K562 (cell line): ENCODE measurements at regions not wholly inside any gene's neighbourhood (a gene's known extent, or its start where the extent isn't known, plus 50 kb on each side); places are given as distances from the start of the nearest gene placed in this dataset.

ENCODE experiments used
- ATAC-seq: fragments of 200-7000 bp; cut with Tn5 transposase; 3 replicates; pipeline ENCODE4 v1.9.1; 2020; ENCODE audit warnings: moderate library complexity
- BruUV-seq: library from RNA; stranded (reverse); fragments of 400-500 nt; replicated peaks from 2 replicates; lab custom pipeline; 2021; lab: Mats Ljungman, UMichigan
- CTCF ChIA-PET: fragments of 300-600 bp; formaldehyde crosslinking; extraction: SDS; loops from one replicate; lab custom pipeline; 2021; ENCODE audit warnings: low intra/inter-chr PET ratio; lab: Yijun Ruan, JAX
- POLR2A ChIA-PET: fragments of 300-600, 350-650 bp; sonication (Branson Sonifier 250); formaldehyde crosslinking; extraction: SDS; loops from one replicate; lab custom pipeline; 2021; ENCODE audit warnings: antibody characterized with exemption, inconsistent platforms; lab: Yijun Ruan, JAX
- DNase-seq, 4 experiments: peaks; one replicate each; pipeline versions ENCODE4 v3.0.0 to v3.0.0-alpha.2; 2011 to 2018; ENCODE audit warnings: low spot score in 3 of 4, mixed read lengths in 3 of 4; ENCODE audit errors: extremely low read depth in 1 of 4
- FAIRE-seq: peaks from 2 replicates; lab custom pipeline; 2011; peaks lifted over from hg19 to GRCh38; lab: Jason Lieb, UNC
- H2AFZ ChIP-seq: 2 replicates; pipeline ENCODE4 v1.6.0; 2011; ENCODE audit warnings: low read depth, low read length, control low read depth, inconsistent platforms
- H3K27ac ChIP-seq: fragments of 200-600 bp; 3 replicates; pipeline ENCODE4 v1.8.0; 2011; ENCODE audit warnings: low read depth, mild to moderate bottlenecking, control low read depth, inconsistent platforms, low read length, moderate library complexity, mixed read lengths; ENCODE audit errors: extremely low read depth
- H3K27me3 ChIP-seq, 2 experiments: fragments of 300-600 bp in 1 of 2; 2 replicates in 1 of 2; 3 replicates in 1 of 2; pipeline versions ENCODE4 v1.6.0 to v1.8.0; 2011; ENCODE audit warnings: inconsistent platforms in 2 of 2, low read length in 2 of 2, mild to moderate bottlenecking in 1 of 2, mixed read lengths in 1 of 2, moderate library complexity in 1 of 2; ENCODE audit not compliant: control insufficient read depth in 2 of 2, insufficient read depth in 2 of 2
- H3K36me3 ChIP-seq: fragments of 300-600 bp; 3 replicates; pipeline ENCODE4 v1.8.0; 2011; ENCODE audit warnings: mild to moderate bottlenecking, low read length, inconsistent platforms; ENCODE audit not compliant: control insufficient read depth, insufficient read depth
- H3K4me1 ChIP-seq, 2 experiments: fragments of 200-600 bp in 1 of 2; replicated peaks in 1 of 2; 2 replicates in 1 of 2; 3 replicates in 1 of 2; pipeline versions ENCODE4 v1.5.1 to v1.8.0; 2011; ENCODE audit warnings: inconsistent platforms in 2 of 2, low read length in 2 of 2, mild to moderate bottlenecking in 1 of 2, mixed read lengths in 1 of 2, moderate library complexity in 1 of 2; ENCODE audit not compliant: control insufficient read depth in 2 of 2, insufficient read depth in 2 of 2
- H3K4me2 ChIP-seq: 2 replicates; pipeline ENCODE4 v1.6.1; 2011; ENCODE audit warnings: low read length, control low read depth, inconsistent platforms, mixed read lengths; ENCODE audit not compliant: insufficient read depth
- H3K4me3 ChIP-seq: fragments of 200-600 bp; sonication (generic), shearing (Covaris generic); 2 replicates; pipeline ENCODE4 v1.5.1; 2016; ENCODE audit warnings: control low read depth, inconsistent platforms
- H3K79me2 ChIP-seq: fragments of 200-600 bp; 3 replicates; pipeline ENCODE4 v1.8.0; 2011; ENCODE audit warnings: low read length, inconsistent platforms; ENCODE audit not compliant: control insufficient read depth, insufficient read depth
- H3K9ac ChIP-seq, 2 experiments: 2 replicates each; pipeline versions ENCODE4 v1.6.0 to v1.6.1; 2011; ENCODE audit warnings: low read depth in 2 of 2, low read length in 2 of 2, control low read depth in 1 of 2, inconsistent platforms in 1 of 2, mild to moderate bottlenecking in 1 of 2, mixed read lengths in 1 of 2; ENCODE audit not compliant: insufficient read depth in 1 of 2
- H3K9me1 ChIP-seq: one replicate; pipeline ENCODE4 v1.6.0; 2011; ENCODE audit warnings: inconsistent platforms, mild to moderate bottlenecking, low read length, moderate library complexity; ENCODE audit not compliant: control insufficient read depth, insufficient read depth
- H3K9me3 ChIP-seq: replicated peaks from 2 replicates; pipeline ENCODE4 v1.5.1; 2011; ENCODE audit warnings: low read depth, low read length, inconsistent platforms; ENCODE audit not compliant: control insufficient read depth, insufficient read depth
- H4K20me1 ChIP-seq: replicated peaks from 2 replicates; pipeline ENCODE4 v1.6.1; 2011; ENCODE audit warnings: low read length, inconsistent platforms, mixed read lengths; ENCODE audit not compliant: control insufficient read depth, insufficient read depth
- BCOR ChIP-seq: fragments of 450-650 bp; IDR thresholded peaks from 2 replicates; pipeline ENCODE4 v1.6.1; 2016
- CREBBP ChIP-seq: IDR thresholded peaks from one replicate; pipeline ENCODE4 v1.6.1; 2012; ENCODE audit warnings: low read depth, mild to moderate bottlenecking, control low read depth, inconsistent platforms, low read length
- CSDE1 ChIP-seq, 2 experiments: fragments of 450-650 bp; IDR thresholded peaks; 2 replicates each; pipeline ENCODE4 v1.6.1; 2016; ENCODE audit warnings: mild to moderate bottlenecking in 1 of 2
- HDAC3 ChIP-seq: fragments of 450-650 bp; IDR thresholded peaks from 2 replicates; pipeline ENCODE4 v1.6.1; 2018; ENCODE audit warnings: borderline replicate concordance, mild to moderate bottlenecking, moderate library complexity; ENCODE audit not compliant: partially characterized antibody
- HOXB6 ChIP-seq: fragments of 250-450 bp; sonication (Bioruptor Pico); IDR thresholded peaks from 2 replicates; pipeline ENCODE4 v1.5.1; 2022; ENCODE audit warnings: mild to moderate bottlenecking, borderline replicate concordance
- LCOR ChIP-seq: sonication (generic); formaldehyde crosslinking; IDR thresholded peaks from 2 replicates; pipeline ENCODE4 v1.8.0; 2022; ENCODE audit warnings: mild to moderate bottlenecking, missing genetic modification reagents
- MTA1 ChIP-seq: fragments of 450-650 bp; IDR thresholded peaks from 2 replicates; pipeline ENCODE4 v1.6.1; 2017; ENCODE audit warnings: borderline replicate concordance
- MYC ChIP-seq, 2 experiments: fragments of 250-450 bp in 1 of 2; sonication (Bioruptor Pico) in 1 of 2; IDR thresholded peaks; 2 replicates each; pipeline versions ENCODE4 v1.5.1 to v1.6.1; 2012 to 2021; ENCODE audit warnings: low read depth in 2 of 2, borderline replicate concordance in 1 of 2, improper control_type of control experiment in 1 of 2, low read length in 1 of 2, mild to moderate bottlenecking in 1 of 2, moderate library complexity in 1 of 2
- NFATC3 ChIP-seq: fragments of 450-650 bp; IDR thresholded peaks from 2 replicates; pipeline ENCODE4 v1.6.1; 2017; ENCODE audit warnings: mild to moderate bottlenecking
- PURB ChIP-seq: sonication (generic); formaldehyde crosslinking; IDR thresholded peaks from 2 replicates; pipeline ENCODE4 v1.9.0; 2021; ENCODE audit warnings: low read depth, mild to moderate bottlenecking, missing genetic modification reagents
- RBBP5 ChIP-seq: fragments of 200-600 bp; sonication (generic); IDR thresholded peaks from 2 replicates; pipeline ENCODE4 v1.6.1; 2012; ENCODE audit warnings: borderline replicate concordance, mild to moderate bottlenecking, low read length, control low read depth, inconsistent platforms; ENCODE audit not compliant: insufficient read depth, poor library complexity, severe bottlenecking
- RBM22 ChIP-seq: fragments of 200-400 bp; formaldehyde crosslinking; IDR thresholded peaks from 2 replicates; pipeline ENCODE4 v1.6.1; 2018; ENCODE audit warnings: low read length, low read depth; ENCODE audit not compliant: poor library complexity, severe bottlenecking
- SAFB2 ChIP-seq: fragments of 200-400 bp; formaldehyde crosslinking; IDR thresholded peaks from 2 replicates; pipeline ENCODE4 v1.6.1; 2018; ENCODE audit warnings: borderline replicate concordance, low read length, low read depth, moderate library complexity; ENCODE audit not compliant: severe bottlenecking
- SMARCC2 ChIP-seq: fragments of 450-650 bp; IDR thresholded peaks from 2 replicates; pipeline ENCODE4 v1.6.1; 2017; ENCODE audit warnings: antibody characterized with exemption, moderate library complexity, mild to moderate bottlenecking, low read depth
- ZC3H11A ChIP-seq: IDR thresholded peaks from 2 replicates; pipeline ENCODE4 v1.6.1; 2012; ENCODE audit warnings: low read depth, low read length, improper control_type of control experiment
- ZNF184 ChIP-seq: sonication (generic); formaldehyde crosslinking; IDR thresholded peaks from 2 replicates; pipeline ENCODE4 v1.5.0; 2020; ENCODE audit warnings: missing genetic modification reagents
- ZNF551 ChIP-seq: fragments of 250-450 bp; sonication (Bioruptor Pico); IDR thresholded peaks from 2 replicates; pipeline ENCODE4 v1.5.0; 2021; ENCODE audit warnings: mild to moderate bottlenecking, moderate library complexity
- ZZZ3 ChIP-seq: fragments of 450-650 bp; IDR thresholded peaks from 2 replicates; pipeline ENCODE4 v1.6.1; 2016; ENCODE audit warnings: antibody characterized with exemption, mild to moderate bottlenecking, moderate library complexity
- WGBS: fragments of 100-300 bp; shearing (Covaris generic); methylation state at CpG from one replicate; pipeline ENCODE4 v1.1.6; 2016; ENCODE audit warnings: low coverage, mixed read lengths; ENCODE audit not compliant: insufficient coverage; ENCODE audit errors: missing lambda C conversion rate; 5-methylcytosine and 5-hydroxymethylcytosine counted together
- in situ Hi-C: fragments of 300-500 bp; cut with MboI; formaldehyde crosslinking; loops from 4 replicates; pipeline ENCODE4 v1.15.0; 2018; ENCODE audit warnings: inconsistent platforms, mixed read lengths
- intact Hi-C: fragments of 100-400 bp; cut with micrococcal nuclease; formaldehyde crosslinking; loops from 2 replicates; pipeline ENCODE4 v1.14.2; 2022
- TF ChIP-seq, protein P1 (sequence below): fragments of 250-450 bp; sonication (Bioruptor Pico); IDR thresholded peaks from 2 replicates; pipeline ENCODE4 v1.5.1; 2021; ENCODE audit warnings: mild to moderate bottlenecking
- TF ChIP-seq, protein P2 (sequence below): IDR thresholded peaks from 2 replicates; pipeline ENCODE4 v1.6.1; 2011; ENCODE audit warnings: borderline replicate concordance, low read depth, mild to moderate bottlenecking, moderate library complexity, low read length; ENCODE audit not compliant: insufficient read depth, poor library complexity, severe bottlenecking

DNA sequence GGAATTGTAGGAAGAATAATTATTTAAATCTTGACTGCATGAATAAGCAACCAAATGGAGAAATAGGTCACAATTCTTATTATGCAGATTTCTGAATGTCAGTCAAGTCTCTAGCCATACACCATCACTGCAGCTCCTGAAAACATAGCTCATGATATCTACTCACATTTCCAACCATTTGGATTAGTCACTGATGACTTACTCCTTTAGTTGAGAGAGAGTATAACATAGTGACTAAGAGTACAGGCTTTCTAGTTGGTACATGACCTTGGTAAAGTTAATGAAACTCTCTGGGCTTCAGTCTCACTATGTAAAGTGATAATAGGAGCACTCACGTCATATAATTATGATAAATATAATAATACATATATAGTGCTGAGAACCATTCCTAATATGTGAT lies 265.2 kb downstream of the KCNA4 start (continued):
- no peak for TF ChIP-seq LCOR (CRISPR knock-in tag)
- no peak for TF ChIP-seq ZNF184 (CRISPR knock-in tag)
- TF ChIP-seq BCOR: no peak
- TF ChIP-seq RBBP5: no peak
- TF ChIP-seq ZZZ3: no peak
- no peak for TF ChIP-seq CREBBP
- TF ChIP-seq CSDE1 (IDR thresholded peaks at IDR 0.05): no peak
- TF ChIP-seq HDAC3: no peak
- TF ChIP-seq SMARCC2: no peak
- no peak for TF ChIP-seq MYC (IDR thresholded peaks at IDR 0.05; ENCODE audit: low read depth, low read length)
- TF ChIP-seq MYC (CRISPR knock-in tag; IDR thresholded peaks at IDR 0.05; ENCODE audit: borderline replicate concordance, low read depth): no peak
- TF ChIP-seq, all 486 proteins: peak for 0

DNA sequence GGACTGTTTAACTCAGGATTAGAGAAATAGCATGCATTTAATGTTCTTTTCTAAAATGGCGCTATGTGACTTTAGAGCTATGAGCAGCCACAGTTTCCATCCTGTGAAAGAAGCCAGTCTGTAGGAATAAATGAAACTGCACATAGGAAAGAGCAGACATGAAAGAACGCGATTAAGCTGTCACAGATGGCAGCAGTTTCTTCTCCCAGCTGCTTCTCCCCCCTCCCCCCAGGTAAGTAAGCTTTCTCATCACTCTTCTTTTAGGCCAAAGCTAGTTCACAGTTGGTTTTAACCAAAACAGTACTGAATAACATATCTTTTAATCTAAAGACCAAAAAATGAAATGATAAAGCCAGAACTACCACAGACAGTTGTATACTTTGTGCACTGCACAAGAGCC lies 266.4 kb downstream of the KCNA4 start:
- no peaks in the 10 kb centered on the region for H3K9me1 ChIP-seq
- ATAC-seq (no peak), DNase-seq (no peak), FAIRE-seq (no peak)
- ChIA-PET CTCF (no interaction called here), POLR2A (no interaction called here)
- no peaks in the 10 kb centered on the region for H3K79me2 ChIP-seq
- no peak overlapping the region for H3K4me3 ChIP-seq
- no peak overlapping the region for H3K4me2 ChIP-seq
- no peak overlapping the region for H2AFZ ChIP-seq
- H3K9me3 ChIP-seq: 0 out of 2 replicates have a peak, but pooled peaks cover 1% of the 10 kb centered on the region
- BruUV-seq: no TSS peak
- intact Hi-C loops (no loop called here), in situ Hi-C loops (no loop called here)
- 0% methylated on average over 3 of the region's 3 CpGs for WGBS
- no peaks in the 10 kb centered on the region for H3K36me3 ChIP-seq
- H4K20me1 ChIP-seq: no peaks in the 10 kb centered on the region
- TF ChIP-seq ZC3H11A: no peak
- TF ChIP-seq HOXB6: no peak
- no peak for TF ChIP-seq RBM22
- no peak for TF ChIP-seq NFATC3
- TF ChIP-seq PURB (CRISPR knock-in tag): no peak
- TF ChIP-seq, protein P1, sequence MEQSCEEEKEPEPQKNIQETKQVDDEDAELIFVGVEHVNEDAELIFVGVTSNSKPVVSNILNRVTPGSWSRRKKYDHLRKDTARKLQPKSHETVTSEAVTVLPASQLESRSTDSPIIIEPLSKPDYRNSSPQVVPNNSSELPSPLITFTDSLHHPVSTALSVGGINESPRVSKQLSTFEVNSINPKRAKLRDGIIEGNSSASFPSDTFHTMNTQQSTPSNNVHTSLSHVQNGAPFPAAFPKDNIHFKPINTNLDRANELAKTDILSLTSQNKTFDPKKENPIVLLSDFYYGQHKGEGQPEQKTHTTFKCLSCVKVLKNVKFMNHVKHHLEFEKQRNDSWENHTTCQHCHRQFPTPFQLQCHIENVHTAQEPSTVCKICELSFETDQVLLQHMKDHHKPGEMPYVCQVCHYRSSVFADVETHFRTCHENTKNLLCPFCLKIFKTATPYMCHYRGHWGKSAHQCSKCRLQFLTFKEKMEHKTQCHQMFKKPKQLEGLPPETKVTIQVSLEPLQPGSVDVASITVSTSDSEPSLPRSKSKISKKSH (CRISPR knock-in tag): no peak
- TF ChIP-seq SAFB2: no peak
- no peak for TF ChIP-seq ZNF551 (CRISPR knock-in tag)
- TF ChIP-seq MTA1: no peak
- TF ChIP-seq, protein P2, sequence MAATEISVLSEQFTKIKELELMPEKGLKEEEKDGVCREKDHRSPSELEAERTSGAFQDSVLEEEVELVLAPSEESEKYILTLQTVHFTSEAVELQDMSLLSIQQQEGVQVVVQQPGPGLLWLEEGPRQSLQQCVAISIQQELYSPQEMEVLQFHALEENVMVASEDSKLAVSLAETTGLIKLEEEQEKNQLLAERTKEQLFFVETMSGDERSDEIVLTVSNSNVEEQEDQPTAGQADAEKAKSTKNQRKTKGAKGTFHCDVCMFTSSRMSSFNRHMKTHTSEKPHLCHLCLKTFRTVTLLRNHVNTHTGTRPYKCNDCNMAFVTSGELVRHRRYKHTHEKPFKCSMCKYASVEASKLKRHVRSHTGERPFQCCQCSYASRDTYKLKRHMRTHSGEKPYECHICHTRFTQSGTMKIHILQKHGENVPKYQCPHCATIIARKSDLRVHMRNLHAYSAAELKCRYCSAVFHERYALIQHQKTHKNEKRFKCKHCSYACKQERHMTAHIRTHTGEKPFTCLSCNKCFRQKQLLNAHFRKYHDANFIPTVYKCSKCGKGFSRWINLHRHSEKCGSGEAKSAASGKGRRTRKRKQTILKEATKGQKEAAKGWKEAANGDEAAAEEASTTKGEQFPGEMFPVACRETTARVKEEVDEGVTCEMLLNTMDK: no peak
- H3K9ac ChIP-seq: no peak overlapping the region
- H3K27ac ChIP-seq: no peak overlapping the region
- H3K27me3 ChIP-seq: no peaks in the 10 kb centered on the region
- no peaks in the 10 kb centered on the region for H3K4me1 ChIP-seq
